ENCODE measurements at regions not wholly inside any gene's neighbourhood (a gene's known extent, or its start where the extent isn't known, plus 50 kb on each side); places are given as distances from the start of the nearest gene placed in this dataset.

DNA sequence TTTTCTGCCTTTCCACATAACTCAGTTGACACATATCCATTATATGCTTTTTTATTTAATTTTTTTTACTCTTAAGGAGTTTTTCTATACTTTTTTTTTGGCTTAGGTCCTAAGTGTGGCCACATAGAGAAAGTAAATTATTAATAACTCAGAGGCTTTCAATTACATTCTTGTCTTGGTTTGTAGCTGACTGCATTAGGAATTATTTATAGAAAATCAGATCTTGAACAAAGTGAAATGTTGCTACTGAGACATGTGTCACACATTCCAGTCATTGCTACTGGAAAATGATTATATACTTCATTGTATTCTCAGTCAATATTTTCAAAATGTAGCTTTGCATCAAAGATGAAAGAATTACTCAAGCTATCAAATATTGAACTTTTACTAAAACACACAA lies 1277.9 kb downstream of the CDY2B start (continued):
- TF ChIP-seq KDM1A (IDR thresholded peaks at IDR 0.05; ENCODE audit: borderline replicate concordance, low read length), result no peak

DNA sequence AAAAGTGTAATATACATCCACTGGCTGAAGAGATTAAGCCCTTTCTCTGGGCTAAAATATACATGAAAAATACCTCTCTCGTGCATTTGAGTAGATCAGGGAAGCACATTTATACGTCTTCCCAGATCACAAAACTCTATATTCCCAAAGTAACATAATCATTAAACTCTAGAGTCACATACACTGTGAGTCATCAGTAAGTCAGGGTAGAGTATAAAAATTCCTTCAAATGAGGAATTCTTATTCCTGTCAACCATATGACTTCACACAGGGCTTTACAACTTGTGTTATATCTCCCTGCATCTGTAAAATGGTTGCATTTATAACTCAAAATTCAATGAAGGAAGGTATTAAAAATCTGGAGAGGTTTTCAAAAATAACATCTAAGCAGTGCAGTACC lies 1278.4 kb downstream of the CDY2B start:
- no peak overlapping the region for H3K18ac ChIP-seq (ENCODE audit: extremely low read depth, low read length)
- no peak overlapping the region for H3K4me3 ChIP-seq (ENCODE audit: extremely low read depth in 1 of 4, insufficient read depth in 2 of 4, low read depth in 3 of 4, low read length in 4 of 4)
- ChIA-PET CTCF (ENCODE audit: partially characterized antibody) (no interaction called here), POLR2A (ENCODE audit: partially characterized antibody) (no interaction called here)
- no peak for FAIRE-seq
- H3K79me2 ChIP-seq (ENCODE audit: control insufficient read depth in 1 of 2, insufficient read depth in 2 of 2, low read length in 2 of 2), result no peaks in the 10 kb centered on the region
- no peak overlapping the region for H3K14ac ChIP-seq (ENCODE audit: insufficient read length)
- H2AK5ac ChIP-seq (ENCODE audit: low read depth, low read length), result no peak overlapping the region
- WGBS, 2 experiments (ENCODE audit: extremely low coverage in 1 of 2, insufficient coverage in 1 of 2, insufficient read length in 1 of 2, insufficient replicate concordance in 2 of 2, low coverage in 1 of 2, low lambda C conversion rate in 2 of 2, missing lambda C conversion rate in 1 of 2), result 100% methylated on average over 2 of the region's 2 CpGs; no CpG with 5 or more reads in 1 of the 2 experiments
- no peak overlapping the region for H2BK5ac ChIP-seq (ENCODE audit: low read depth, low read length)
- no peak overlapping the region for H3K56ac ChIP-seq (replicated peaks; ENCODE audit: insufficient read length, low read depth, low read length)
- H2BK15ac ChIP-seq (ENCODE audit: low read length), result no peak overlapping the region
- H3K27me3 ChIP-seq (replicated peaks in 1 of 4; ENCODE audit: control insufficient read depth in 3 of 4, extremely low read depth in 1 of 4, insufficient read depth in 3 of 4, low read length in 3 of 4), result no peaks in the 10 kb centered on the region
- no peak overlapping the region for H3K23ac ChIP-seq (ENCODE audit: insufficient read length)
- no peaks in the 10 kb centered on the region for H3K23me2 ChIP-seq (ENCODE audit: low read depth, low read length)
- H3K79me1 ChIP-seq (ENCODE audit: low read depth, low read length), result no peaks in the 10 kb centered on the region
- H3K9me3 ChIP-seq (ENCODE audit: insufficient read depth in 2 of 2, low read depth in 1 of 2, low read length in 1 of 2), result no peaks in the 10 kb centered on the region
- no peak for DNase-seq (ENCODE audit: low read depth in 1 of 2, low spot score in 2 of 2)
- H3K27ac ChIP-seq (ENCODE audit: low read depth, low read length), result no peak overlapping the region
- H4K5ac ChIP-seq (ENCODE audit: insufficient read length, low read depth, low read length), result no peak overlapping the region
- no peak overlapping the region for H2BK120ac ChIP-seq (replicated peaks; ENCODE audit: low read depth, low read length)
- no peak overlapping the region for H2BK20ac ChIP-seq (ENCODE audit: low read length)
- no peak overlapping the region for H3K4me2 ChIP-seq (ENCODE audit: insufficient read depth in 1 of 2, low read depth in 2 of 2, low read length in 2 of 2)
- H2AFZ ChIP-seq (ENCODE audit: low read length), result no peak overlapping the region
- H3K9ac ChIP-seq (replicated peaks in 1 of 4; ENCODE audit: extremely low read depth in 1 of 4, low read depth in 3 of 4, low read length in 3 of 4), result no peak overlapping the region
- H4K20me1 ChIP-seq (replicated peaks in 1 of 2; ENCODE audit: control insufficient read depth in 1 of 2, insufficient read depth in 2 of 2, low read length in 2 of 2), result no peaks in the 10 kb centered on the region
- no peak overlapping the region for H4K91ac ChIP-seq (replicated peaks; ENCODE audit: insufficient read length, low read length)
- no peaks in the 10 kb centered on the region for H3K36me3 ChIP-seq (ENCODE audit: control insufficient read depth in 2 of 4, insufficient read depth in 4 of 4, low read length in 3 of 4)
- H3K4ac ChIP-seq (replicated peaks; ENCODE audit: insufficient read length, low read depth, low read length), result no peak overlapping the region
- H3K4me1 ChIP-seq (replicated peaks in 1 of 4; ENCODE audit: control insufficient read depth in 3 of 4, insufficient read depth in 4 of 4, low read length in 3 of 4), result no peaks in the 10 kb centered on the region
- no peak overlapping the region for H4K8ac ChIP-seq (ENCODE audit: extremely low read depth, insufficient read depth, low read length)
- no peak overlapping the region for H2BK12ac ChIP-seq (ENCODE audit: low read depth, low read length)
- TF ChIP-seq HDAC6 (IDR thresholded peaks at IDR 0.05; ENCODE audit: low read depth, low read length) (no peak), BCL11A (IDR thresholded peaks at IDR 0.05; ENCODE audit: low read depth in 2 of 2, low read length in 2 of 2) (no peak), YY1 (IDR thresholded peaks at IDR 0.05; ENCODE audit: low read depth, low read length) (no peak), CHD2 (IDR thresholded peaks at IDR 0.05; ENCODE audit: low read length) (no peak), SIN3A (conservative IDR thresholded peaks at IDR 0.05 in 1 of 2, IDR thresholded peaks at IDR 0.05 in 1 of 2; ENCODE audit: low read depth in 1 of 2, low read length in 2 of 2) (no peak), ZNF274 (IDR thresholded peaks at IDR 0.05; ENCODE audit: borderline replicate concordance, extremely low read depth, low read length) (no peak), EGR1 (IDR thresholded peaks at IDR 0.05; ENCODE audit: borderline replicate concordance, low read depth, low read length) (no peak), JUN (IDR thresholded peaks at IDR 0.05; ENCODE audit: low read depth, low read length) (no peak), TAF7 (optimal IDR thresholded peaks at IDR 0.05; ENCODE audit: borderline replicate concordance, low read depth, low read length) (no peak), BRCA1 (IDR thresholded peaks at IDR 0.05; ENCODE audit: low read depth, low read length) (no peak), SP4 (IDR thresholded peaks at IDR 0.05; ENCODE audit: low read length) (no peak)
- TF ChIP-seq, protein P1, sequence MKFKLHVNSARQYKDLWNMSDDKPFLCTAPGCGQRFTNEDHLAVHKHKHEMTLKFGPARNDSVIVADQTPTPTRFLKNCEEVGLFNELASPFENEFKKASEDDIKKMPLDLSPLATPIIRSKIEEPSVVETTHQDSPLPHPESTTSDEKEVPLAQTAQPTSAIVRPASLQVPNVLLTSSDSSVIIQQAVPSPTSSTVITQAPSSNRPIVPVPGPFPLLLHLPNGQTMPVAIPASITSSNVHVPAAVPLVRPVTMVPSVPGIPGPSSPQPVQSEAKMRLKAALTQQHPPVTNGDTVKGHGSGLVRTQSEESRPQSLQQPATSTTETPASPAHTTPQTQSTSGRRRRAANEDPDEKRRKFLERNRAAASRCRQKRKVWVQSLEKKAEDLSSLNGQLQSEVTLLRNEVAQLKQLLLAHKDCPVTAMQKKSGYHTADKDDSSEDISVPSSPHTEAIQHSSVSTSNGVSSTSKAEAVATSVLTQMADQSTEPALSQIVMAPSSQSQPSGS (IDR thresholded peaks at IDR 0.05; ENCODE audit: low read length), result no peak
